HG03103 (cell line): ENCODE measurements at regions not wholly inside any gene's neighbourhood (a gene's known extent, or its start where the extent isn't known, plus 50 kb on each side); places are given as distances from the start of the nearest gene placed in this dataset.

Experiments
- ATAC-seq: cut with Tn5 transposase; IDR thresholded peaks from one replicate; pipeline ENCODE4 v1.9.1; 2021; ENCODE audit warnings: low read depth; ENCODE audit not compliant: unreplicated experiment

DNA sequence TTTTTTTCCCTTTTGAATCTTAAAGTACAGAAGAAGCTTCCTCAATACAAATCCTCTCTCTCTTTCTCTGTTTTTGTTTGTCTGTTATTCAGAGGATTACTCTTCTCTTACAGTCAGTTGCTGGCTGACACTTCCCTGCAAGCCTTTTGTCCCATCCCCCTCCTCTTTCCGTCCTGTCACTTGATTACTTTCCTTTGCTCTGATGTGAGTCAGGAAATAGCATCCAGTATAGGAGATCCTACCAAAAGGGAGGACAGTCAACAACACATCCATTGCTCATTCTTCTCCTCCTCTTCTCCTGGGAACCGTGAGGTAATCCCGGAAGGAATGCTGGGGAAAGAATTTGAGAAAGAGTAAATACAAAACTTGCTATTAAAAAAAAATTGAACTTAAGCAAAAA, 79.3 kb upstream of the SCN7A start:
- ATAC-seq: no peak

DNA sequence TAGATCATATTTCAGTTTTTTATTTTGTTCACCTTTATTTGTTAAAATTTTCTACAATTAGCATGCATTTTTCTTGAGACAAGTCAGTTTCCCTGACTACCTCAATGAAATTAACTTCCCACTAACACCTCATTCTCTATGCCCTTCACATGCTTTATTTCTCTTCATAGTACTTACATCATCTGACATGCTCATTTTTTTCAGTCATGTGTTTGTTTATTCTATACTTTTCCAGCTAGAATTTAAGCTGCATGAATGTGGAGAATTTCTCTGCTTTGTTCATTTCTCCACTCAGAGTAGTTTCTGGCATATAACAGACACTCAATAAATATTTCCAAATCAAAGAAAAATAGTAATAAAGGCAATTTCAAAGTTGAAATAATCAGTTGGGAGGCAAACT, 78.9 kb upstream of the SCN7A start:
- no peak for ATAC-seq

DNA sequence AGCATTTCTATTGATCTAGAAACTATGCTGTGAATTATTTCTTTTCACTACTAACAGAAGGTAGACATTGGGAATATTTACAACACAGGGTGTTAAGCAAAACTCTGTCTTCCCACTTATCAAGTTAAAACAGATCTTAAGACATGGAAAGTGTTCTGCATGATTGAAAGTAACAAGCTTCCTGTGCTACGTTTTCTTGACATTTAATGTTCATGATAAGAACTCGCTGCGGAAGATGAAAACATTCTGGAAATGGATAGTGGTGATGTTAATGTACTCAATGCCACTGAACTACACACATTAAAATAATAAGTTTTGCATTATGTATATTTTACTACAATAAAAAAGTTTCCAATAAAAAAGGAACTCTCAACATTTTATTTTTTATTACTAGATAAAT, 74.4 kb upstream of the SCN7A start:
- ATAC-seq: no peak

DNA sequence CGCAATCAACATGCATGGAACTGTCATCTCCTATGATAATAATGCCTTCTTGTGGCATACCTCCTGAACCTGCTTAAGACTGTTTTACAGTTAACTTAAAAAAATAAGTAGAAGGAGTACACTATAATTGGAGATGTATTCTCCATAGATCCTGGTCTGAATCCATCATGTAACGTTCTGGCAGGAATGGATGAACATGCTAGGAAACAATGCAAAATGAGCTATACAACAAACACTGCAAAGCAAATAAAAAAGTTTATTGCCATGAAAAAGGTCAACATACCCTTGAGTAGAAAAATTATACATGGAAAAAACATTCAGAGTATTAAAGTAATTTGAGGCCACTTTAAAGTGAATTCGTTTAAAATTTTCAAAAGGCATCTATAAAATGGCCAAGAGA, 71.5 kb upstream of the SCN7A start:
- no peak for ATAC-seq

DNA sequence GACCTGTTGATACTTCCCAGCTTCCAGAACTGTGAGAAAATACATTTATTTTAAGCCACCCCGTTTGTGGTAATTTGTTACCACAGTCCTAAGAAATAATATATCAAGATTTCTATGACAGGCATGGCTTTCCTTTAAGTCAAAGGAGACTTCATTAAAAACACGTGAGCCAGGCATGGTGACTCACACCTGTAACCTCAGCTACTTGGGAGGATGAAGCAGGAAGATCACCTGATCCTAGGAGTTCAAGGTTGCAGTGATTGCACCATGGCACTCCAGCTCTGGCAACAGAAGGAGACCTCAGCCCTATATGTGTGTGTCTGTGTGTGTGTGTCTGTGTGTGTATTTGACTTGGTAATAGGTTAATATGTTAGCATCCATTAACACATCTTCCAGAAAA, 69.8 kb upstream of the SCN7A start:
- no peak for ATAC-seq

DNA sequence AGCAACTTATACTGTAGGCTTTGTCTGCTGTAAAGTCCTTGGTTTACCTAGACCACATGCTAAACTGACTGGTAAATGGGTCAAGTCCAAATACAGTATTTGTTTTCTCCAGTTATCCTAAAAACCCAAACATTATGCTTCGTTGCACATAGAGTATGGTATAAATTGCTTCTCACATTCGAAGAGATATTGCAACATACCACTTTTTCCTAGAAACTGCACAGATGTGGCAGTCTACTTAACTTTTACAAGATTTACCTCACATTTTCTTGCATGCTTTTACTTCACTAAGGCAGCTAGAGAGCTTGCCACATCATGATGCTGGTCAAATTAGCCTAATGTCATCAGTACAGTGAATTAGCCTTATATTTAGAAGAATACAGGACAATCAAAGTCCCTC, 66.0 kb upstream of the SCN7A start:
- no peak for ATAC-seq

DNA sequence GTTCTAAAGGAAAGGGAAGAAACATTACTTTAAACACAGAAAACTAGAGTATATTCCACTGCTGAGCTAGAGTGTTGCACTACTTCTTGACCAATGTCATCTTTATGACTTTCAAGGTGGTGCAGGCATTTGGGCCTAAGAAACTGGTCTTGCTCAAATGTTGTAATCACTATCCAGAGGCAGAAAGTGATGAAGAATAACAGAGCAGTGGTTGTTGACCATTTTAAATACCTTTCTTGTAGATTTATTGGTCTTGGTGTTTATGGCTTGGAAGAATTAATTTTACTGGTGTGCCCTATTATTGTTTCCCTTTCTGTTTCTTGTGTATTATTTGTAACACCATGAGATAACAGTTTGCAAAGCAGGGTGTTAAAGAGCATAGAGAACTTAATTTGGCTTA, 56.9 kb upstream of the SCN7A start:
- no peak for ATAC-seq

DNA sequence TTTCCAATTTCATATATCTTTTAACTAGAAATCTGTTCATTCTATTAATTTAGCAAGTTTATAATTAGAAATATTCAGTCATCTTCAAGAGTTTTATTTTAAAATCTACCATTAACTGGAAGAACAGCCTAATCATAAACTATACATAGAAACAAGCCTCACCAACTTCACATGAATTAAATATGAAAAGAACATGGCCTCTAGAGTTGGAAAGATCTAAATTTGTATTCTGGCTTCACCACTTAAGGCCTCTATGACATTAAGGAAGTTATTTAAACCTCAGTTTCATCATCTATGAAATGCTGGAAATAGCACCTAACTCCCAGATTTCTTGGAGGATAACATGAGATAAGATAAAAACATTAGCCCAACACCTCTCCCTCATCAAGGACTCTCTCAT, 51.4 kb upstream of the SCN7A start:
- ATAC-seq: no peak
